ENCODE measurements at regions not wholly inside any gene's neighbourhood (a gene's known extent, or its start where the extent isn't known, plus 50 kb on each side); places are given as distances from the start of the nearest gene placed in this dataset.

- peak; percentile 30 for ATAC-seq
- no peak for TF ChIP-seq PPARA (CRISPR knock-in tag; IDR thresholded peaks at IDR 0.05; ENCODE audit: borderline replicate concordance)
- TF ChIP-seq ZNF565 (CRISPR knock-in tag; conservative IDR thresholded peaks at IDR 0.05; ENCODE audit: low read depth) = no peak
- TF ChIP-seq RARB (CRISPR knock-in tag; IDR thresholded peaks at IDR 0.05) = no peak
- no peak for TF ChIP-seq CSRNP3 (CRISPR knock-in tag; IDR thresholded peaks at IDR 0.05)
- no peak for TF ChIP-seq ARNTL (CRISPR knock-in tag; IDR thresholded peaks at IDR 0.05; ENCODE audit: borderline replicate concordance, low read depth)
- TF ChIP-seq BACH2 (CRISPR knock-in tag; IDR thresholded peaks at IDR 0.05; ENCODE audit: borderline replicate concordance) = no peak
- TF ChIP-seq, protein P1, sequence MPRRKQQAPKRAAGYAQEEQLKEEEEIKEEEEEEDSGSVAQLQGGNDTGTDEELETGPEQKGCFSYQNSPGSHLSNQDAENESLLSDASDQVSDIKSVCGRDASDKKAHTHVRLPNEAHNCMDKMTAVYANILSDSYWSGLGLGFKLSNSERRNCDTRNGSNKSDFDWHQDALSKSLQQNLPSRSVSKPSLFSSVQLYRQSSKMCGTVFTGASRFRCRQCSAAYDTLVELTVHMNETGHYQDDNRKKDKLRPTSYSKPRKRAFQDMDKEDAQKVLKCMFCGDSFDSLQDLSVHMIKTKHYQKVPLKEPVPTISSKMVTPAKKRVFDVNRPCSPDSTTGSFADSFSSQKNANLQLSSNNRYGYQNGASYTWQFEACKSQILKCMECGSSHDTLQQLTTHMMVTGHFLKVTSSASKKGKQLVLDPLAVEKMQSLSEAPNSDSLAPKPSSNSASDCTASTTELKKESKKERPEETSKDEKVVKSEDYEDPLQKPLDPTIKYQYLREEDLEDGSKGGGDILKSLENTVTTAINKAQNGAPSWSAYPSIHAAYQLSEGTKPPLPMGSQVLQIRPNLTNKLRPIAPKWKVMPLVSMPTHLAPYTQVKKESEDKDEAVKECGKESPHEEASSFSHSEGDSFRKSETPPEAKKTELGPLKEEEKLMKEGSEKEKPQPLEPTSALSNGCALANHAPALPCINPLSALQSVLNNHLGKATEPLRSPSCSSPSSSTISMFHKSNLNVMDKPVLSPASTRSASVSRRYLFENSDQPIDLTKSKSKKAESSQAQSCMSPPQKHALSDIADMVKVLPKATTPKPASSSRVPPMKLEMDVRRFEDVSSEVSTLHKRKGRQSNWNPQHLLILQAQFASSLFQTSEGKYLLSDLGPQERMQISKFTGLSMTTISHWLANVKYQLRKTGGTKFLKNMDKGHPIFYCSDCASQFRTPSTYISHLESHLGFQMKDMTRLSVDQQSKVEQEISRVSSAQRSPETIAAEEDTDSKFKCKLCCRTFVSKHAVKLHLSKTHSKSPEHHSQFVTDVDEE (CRISPR knock-in tag; IDR thresholded peaks at IDR 0.05) = no peak
- TF ChIP-seq ZNF70 (CRISPR knock-in tag; IDR thresholded peaks at IDR 0.05) = no peak
- TF ChIP-seq ISL1 (CRISPR knock-in tag; IDR thresholded peaks at IDR 0.05) = no peak
Observed at GRCh38 chr9:129549684-129550083, 71.2 kb downstream of the C9orf50 start.

DNA sequence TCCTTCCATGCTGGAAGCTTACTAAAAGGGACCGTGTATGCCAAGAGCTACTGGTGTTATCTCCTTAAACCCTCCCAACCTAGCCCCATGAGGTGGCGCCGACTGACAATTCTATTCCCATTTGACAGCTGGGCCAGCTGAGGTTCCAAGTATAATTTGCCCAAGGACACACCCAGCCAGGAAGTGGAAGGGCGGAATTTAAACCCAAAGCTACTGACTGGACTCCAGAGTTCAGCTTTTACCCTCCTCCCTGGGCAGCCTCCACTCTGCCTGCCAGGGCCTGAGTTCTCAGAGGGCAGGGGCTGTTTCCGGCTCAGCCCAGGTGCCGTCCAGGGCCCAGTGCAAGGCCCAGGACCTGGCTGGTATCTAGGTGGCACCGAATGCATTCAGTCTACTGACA lies 71.8 kb downstream of the C9orf50 start:
- TF ChIP-seq OSR1 (CRISPR knock-in tag; IDR thresholded peaks at IDR 0.05) (no peak), ZNF8 (CRISPR knock-in tag; IDR thresholded peaks at IDR 0.05) (no peak), ZFP3 (CRISPR knock-in tag; IDR thresholded peaks at IDR 0.05) (no peak), ARNTL (CRISPR knock-in tag; IDR thresholded peaks at IDR 0.05; ENCODE audit: borderline replicate concordance, low read depth) (no peak), TCF4 (CRISPR knock-in tag; IDR thresholded peaks at IDR 0.05; ENCODE audit: borderline replicate concordance) (no peak), ZFP30 (CRISPR knock-in tag; IDR thresholded peaks at IDR 0.05) (no peak), BACH2 (CRISPR knock-in tag; IDR thresholded peaks at IDR 0.05; ENCODE audit: borderline replicate concordance) (no peak), RARB (CRISPR knock-in tag; IDR thresholded peaks at IDR 0.05) (no peak), PPARA (CRISPR knock-in tag; IDR thresholded peaks at IDR 0.05; ENCODE audit: borderline replicate concordance) (no peak), CSDC2 (CRISPR knock-in tag; IDR thresholded peaks at IDR 0.05) (no peak), ISL1 (CRISPR knock-in tag; IDR thresholded peaks at IDR 0.05) (no peak), ZNF565 (CRISPR knock-in tag; conservative IDR thresholded peaks at IDR 0.05; ENCODE audit: low read depth) (no peak), GLIS3 (CRISPR knock-in tag; IDR thresholded peaks at IDR 0.05) (no peak), ESRRG (CRISPR knock-in tag; IDR thresholded peaks at IDR 0.05) (no peak), SNAI2 (CRISPR knock-in tag; IDR thresholded peaks at IDR 0.05) (no peak)
- TF ChIP-seq, protein P1 (CRISPR knock-in tag; IDR thresholded peaks at IDR 0.05) = no peak
- TF ChIP-seq, protein P2, sequence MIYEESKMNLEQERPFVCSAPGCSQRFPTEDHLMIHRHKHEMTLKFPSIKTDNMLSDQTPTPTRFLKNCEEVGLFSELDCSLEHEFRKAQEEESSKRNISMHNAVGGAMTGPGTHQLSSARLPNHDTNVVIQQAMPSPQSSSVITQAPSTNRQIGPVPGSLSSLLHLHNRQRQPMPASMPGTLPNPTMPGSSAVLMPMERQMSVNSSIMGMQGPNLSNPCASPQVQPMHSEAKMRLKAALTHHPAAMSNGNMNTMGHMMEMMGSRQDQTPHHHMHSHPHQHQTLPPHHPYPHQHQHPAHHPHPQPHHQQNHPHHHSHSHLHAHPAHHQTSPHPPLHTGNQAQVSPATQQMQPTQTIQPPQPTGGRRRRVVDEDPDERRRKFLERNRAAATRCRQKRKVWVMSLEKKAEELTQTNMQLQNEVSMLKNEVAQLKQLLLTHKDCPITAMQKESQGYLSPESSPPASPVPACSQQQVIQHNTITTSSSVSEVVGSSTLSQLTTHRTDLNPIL (CRISPR knock-in tag; IDR thresholded peaks at IDR 0.05; ENCODE audit: low read depth) = no peak
- TF ChIP-seq, protein P3, sequence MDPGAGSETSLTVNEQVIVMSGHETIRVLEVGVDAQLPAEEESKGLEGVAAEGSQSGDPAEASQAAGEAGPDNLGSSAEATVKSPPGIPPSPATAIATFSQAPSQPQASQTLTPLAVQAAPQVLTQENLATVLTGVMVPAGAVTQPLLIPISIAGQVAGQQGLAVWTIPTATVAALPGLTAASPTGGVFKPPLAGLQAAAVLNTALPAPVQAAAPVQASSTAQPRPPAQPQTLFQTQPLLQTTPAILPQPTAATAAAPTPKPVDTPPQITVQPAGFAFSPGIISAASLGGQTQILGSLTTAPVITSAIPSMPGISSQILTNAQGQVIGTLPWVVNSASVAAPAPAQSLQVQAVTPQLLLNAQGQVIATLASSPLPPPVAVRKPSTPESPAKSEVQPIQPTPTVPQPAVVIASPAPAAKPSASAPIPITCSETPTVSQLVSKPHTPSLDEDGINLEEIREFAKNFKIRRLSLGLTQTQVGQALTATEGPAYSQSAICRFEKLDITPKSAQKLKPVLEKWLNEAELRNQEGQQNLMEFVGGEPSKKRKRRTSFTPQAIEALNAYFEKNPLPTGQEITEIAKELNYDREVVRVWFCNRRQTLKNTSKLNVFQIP (CRISPR knock-in tag; IDR thresholded peaks at IDR 0.05; ENCODE audit: borderline replicate concordance, low read depth) = no peak
- no peak for ATAC-seq

All from SK-N-SH treated with all-trans-retinoic acid at 6 μM for 48 hours (cell line).